GM06990 (cell line): ENCODE measurements at regions not wholly inside any gene's neighbourhood (a gene's known extent, or its start where the extent isn't known, plus 50 kb on each side); places are given as distances from the start of the nearest gene placed in this dataset.

Experiments used
- DNase-seq: peaks from one replicate; pipeline ENCODE4 v3.0.0-alpha.2; 2011; ENCODE audit not compliant: insufficient read length; ENCODE audit errors: extremely low read depth
- H3K27me3 ChIP-seq: replicated peaks from 2 replicates; pipeline ENCODE4 v1.6.0; 2011; ENCODE audit warnings: low read length; ENCODE audit not compliant: control insufficient read depth, insufficient read depth
- H3K36me3 ChIP-seq: 2 replicates; pipeline ENCODE4 v1.5.1; 2011; ENCODE audit warnings: low read length; ENCODE audit not compliant: control insufficient read depth, insufficient read depth
- H3K4me3 ChIP-seq: replicated peaks from 2 replicates; pipeline ENCODE4 v1.5.1; 2011; ENCODE audit warnings: low read depth, mild to moderate bottlenecking, control low read depth, low read length
- CTCF ChIP-seq: IDR thresholded peaks from 2 replicates; pipeline ENCODE4 v1.5.1; 2011; ENCODE audit warnings: low read length, control low read depth, mild to moderate bottlenecking, inconsistent platforms; ENCODE audit not compliant: insufficient read depth, poor library complexity, severe bottlenecking

DNA sequence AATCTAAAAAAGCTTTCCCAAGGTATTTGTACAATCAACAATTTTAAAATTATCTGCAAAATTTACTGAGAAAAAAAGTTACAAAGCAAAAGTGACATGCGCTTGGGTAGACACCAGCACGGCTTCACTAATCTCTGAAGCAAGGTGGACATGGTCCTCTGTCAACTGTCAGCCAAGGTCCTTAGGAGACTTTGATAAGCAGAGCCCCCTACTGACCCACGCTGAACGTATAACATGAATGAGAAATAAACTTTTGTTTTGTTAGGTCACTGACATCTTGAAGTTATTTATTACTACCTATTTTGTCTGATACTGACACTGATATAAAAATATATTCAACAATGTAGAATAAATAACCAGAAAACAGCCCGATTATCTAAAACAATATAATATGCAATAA, 100.7 kb upstream of the OBI1 start:
- H3K27me3 ChIP-seq, result no peaks in the 10 kb centered on the region; the same call in 1 of the 2 replicates
- TF ChIP-seq CTCF, result peak; percentile 7
- no peak overlapping the region for H3K4me3 ChIP-seq
- no peaks in the 10 kb centered on the region for H3K36me3 ChIP-seq
- no peak for DNase-seq

DNA sequence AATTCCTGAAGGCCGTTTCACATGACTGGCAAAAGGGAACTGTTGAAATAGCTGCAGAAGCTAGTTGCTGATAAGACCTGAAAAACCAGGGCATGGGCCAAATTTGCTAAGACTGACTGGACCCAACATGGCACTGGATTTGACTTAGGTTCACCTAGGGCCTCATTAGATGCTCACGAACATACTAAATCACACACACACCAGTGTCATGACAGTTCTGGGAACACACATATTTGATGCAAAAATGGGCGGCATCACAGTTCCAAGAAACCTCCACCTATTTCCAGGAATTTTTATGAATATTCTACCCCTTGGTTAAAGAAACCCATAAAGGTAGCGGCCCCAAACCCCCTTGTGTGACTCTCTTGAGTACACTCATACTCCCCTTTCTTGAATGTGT, 99.6 kb upstream of the OBI1 start:
- DNase-seq, result no peak
- H3K4me3 ChIP-seq, result no peak overlapping the region
- no peaks in the 10 kb centered on the region for H3K36me3 ChIP-seq
- TF ChIP-seq CTCF, result no peak
- H3K27me3 ChIP-seq, result no peaks in the 10 kb centered on the region

GRCh38 chr13:78753435-78753834, 94.5 kb upstream of the OBI1 start:
- no peaks in the 10 kb centered on the region; the same call in 1 of the 2 replicates for H3K27me3 ChIP-seq
- no peak for DNase-seq
- no peak for TF ChIP-seq CTCF
- no peak overlapping the region for H3K4me3 ChIP-seq
- H3K36me3 ChIP-seq, result no peaks in the 10 kb centered on the region

DNA sequence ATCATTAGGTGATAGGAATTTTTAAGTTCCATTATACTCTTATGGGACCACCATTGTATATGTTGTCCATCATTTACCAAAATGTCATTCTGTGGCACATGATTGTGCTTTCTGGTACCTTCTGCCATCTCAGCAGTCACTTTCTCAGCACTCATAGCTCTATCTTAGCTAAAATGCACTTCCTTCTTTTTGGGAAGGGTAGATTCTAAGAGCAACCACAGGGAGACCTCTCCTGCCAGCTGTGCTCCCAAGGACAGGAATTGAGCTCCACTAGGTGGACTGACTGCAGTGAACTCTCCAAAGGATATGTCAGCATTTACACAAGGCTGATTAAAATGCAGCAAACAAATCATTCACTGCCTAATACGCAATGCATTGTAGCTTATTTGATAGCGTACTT, 91.8 kb upstream of the OBI1 start:
- Histone ChIP-seq H3K4me3 (no peak overlapping the region), H3K36me3 (no peaks in the 10 kb centered on the region), H3K27me3 (no peaks in the 10 kb centered on the region; the same call in 1 of the 2 replicates)
- no peak for TF ChIP-seq CTCF
- DNase-seq, result no peak

DNA sequence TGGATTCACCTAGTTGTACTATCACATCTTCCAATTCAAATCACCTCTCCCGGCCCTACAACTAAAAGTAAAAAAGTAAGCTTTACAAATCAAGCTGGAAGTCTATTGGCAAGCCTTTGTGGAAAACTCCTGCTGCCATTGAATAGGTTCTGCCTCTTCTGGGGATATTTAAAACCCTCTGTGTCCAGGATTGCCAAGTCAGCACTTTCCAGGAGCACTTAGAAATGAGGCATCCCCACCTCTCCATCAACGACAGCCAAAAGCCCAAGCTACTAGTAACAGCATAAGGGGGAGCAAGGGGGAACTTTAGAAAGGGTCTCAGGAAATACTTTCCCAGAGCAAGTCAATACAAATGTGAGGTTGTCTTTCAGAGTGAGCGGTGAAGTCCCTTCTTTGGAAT, 85.0 kb upstream of the OBI1 start:
- Histone ChIP-seq H3K27me3 (no peaks in the 10 kb centered on the region), H3K36me3 (no peaks in the 10 kb centered on the region), H3K4me3 (no peak overlapping the region)
- no peak for DNase-seq
- no peak for TF ChIP-seq CTCF

DNA sequence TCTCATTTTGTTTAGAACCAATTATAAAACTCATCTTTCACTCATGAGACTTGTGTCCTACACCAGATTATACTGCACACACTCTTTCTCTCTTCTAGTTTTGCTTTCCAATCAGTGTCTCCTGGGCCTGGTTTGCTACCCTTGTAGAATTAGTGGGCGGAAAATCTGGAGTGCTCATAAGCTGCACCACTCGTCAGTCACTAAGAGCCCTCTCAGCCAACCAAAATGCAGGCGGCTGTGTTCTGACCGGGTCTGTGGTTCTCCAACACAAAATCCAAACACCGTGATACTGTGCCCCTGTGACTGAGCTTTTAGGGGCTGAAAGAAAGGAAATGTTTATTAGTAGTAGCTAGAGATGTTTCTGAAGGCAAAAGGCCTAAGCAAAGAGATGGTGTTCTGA, 83.7 kb upstream of the OBI1 start:
- no peak for DNase-seq
- TF ChIP-seq CTCF, result no peak
- no peaks in the 10 kb centered on the region for H3K27me3 ChIP-seq
- H3K36me3 ChIP-seq, result no peaks in the 10 kb centered on the region
- no peak overlapping the region for H3K4me3 ChIP-seq
